ENCODE measurements at regions not wholly inside any gene's neighbourhood (a gene's known extent, or its start where the extent isn't known, plus 50 kb on each side); places are given as distances from the start of the nearest gene placed in this dataset.

GRCh38 chr9:81823672-81824554, 104.3 kb upstream of the SPATA31D4 start:
- TF ChIP-seq ZNF416 (tag by site-specific recombination; IDR thresholded peaks at IDR 0.05) (no peak), CTCF (tag by site-specific recombination; IDR thresholded peaks at IDR 0.05) (no peak), ZBTB11 (tag by site-specific recombination; conservative IDR thresholded peaks at IDR 0.05; ENCODE audit: low read depth) (no peak), REST (tag by site-specific recombination; IDR thresholded peaks at IDR 0.05) (no peak), ZNF639 (tag by site-specific recombination; IDR thresholded peaks at IDR 0.05) (no peak), KLF16 (tag by site-specific recombination; IDR thresholded peaks at IDR 0.05) (no peak), ATF2 (tag by site-specific recombination; IDR thresholded peaks at IDR 0.05; ENCODE audit: low read depth) (no peak), ZNF707 (tag by site-specific recombination; IDR thresholded peaks at IDR 0.05) (no peak), ZBTB7A (tag by site-specific recombination; IDR thresholded peaks at IDR 0.05; ENCODE audit: low read depth) (no peak), PBX3 (CRISPR knock-in tag; IDR thresholded peaks at IDR 0.05) (no peak), SP7 (tag by site-specific recombination; IDR thresholded peaks at IDR 0.05) (no peak), ZNF350 (tag by site-specific recombination; IDR thresholded peaks at IDR 0.05) (no peak), ZNF239 (tag by site-specific recombination; IDR thresholded peaks at IDR 0.05) (no peak)

Measured in HEK293 (cell line).